ENCODE measurements at regions not wholly inside any gene's neighbourhood (a gene's known extent, or its start where the extent isn't known, plus 50 kb on each side); places are given as distances from the start of the nearest gene placed in this dataset.

DNA sequence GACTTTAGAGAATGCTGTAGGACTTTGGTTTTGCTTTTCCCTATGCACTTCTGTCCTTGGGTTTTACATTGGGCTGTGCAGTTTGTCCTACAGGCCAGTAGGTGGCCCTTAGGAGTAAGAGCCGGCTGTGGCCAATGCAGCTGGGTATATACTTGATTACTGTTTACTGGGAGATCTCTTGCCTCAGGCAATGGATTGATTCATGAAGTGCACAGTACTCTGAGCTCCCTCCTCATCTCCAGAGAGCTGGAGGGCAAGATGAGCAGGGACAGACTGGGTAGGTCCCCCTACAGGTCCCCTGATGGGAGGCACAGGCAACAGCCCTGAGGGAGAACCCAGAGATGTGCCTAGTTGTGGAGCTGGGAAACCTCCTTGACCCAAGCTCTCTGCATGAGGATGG lies 103.8 kb upstream of the QRFPR start:
- in situ Hi-C loops (cut with MboI; ENCODE audit: low sequenced_read_pairs) = loop anchor here (10.0 kb wide), 1 partner anchor 170 kb away; no protein-coding TSS in a partner anchor
- Histone ChIP-seq H3K9me3 (no peaks in the 10 kb centered on the region), H3K27me3 (ENCODE audit: low read depth) (no peaks in the 10 kb centered on the region), H3K4me1 (no peaks in the 10 kb centered on the region), H3K36me3 (replicated peaks) (no peaks in the 10 kb centered on the region), H3K4me3 (no peak overlapping the region)
- DNase-seq (ENCODE audit: low spot score in 2 of 2) = peak; percentile 41 to 46

- Histone ChIP-seq H3K36me3 (replicated peaks) (no peaks in the 10 kb centered on the region), H3K9me3 (no peaks in the 10 kb centered on the region), H3K27me3 (ENCODE audit: low read depth) (no peaks in the 10 kb centered on the region), H3K4me3 (no peak overlapping the region), H3K4me1 (no peaks in the 10 kb centered on the region)
- in situ Hi-C loops (cut with MboI; ENCODE audit: low sequenced_read_pairs) = loop anchor here (10.0 kb wide), 1 partner anchor 175 kb away; no protein-coding TSS in a partner anchor
- DNase-seq (ENCODE audit: low spot score in 2 of 2) = no peak
Measured at GRCh38 chr4:121479808-121480207, 99.0 kb upstream of the QRFPR start.

DNA sequence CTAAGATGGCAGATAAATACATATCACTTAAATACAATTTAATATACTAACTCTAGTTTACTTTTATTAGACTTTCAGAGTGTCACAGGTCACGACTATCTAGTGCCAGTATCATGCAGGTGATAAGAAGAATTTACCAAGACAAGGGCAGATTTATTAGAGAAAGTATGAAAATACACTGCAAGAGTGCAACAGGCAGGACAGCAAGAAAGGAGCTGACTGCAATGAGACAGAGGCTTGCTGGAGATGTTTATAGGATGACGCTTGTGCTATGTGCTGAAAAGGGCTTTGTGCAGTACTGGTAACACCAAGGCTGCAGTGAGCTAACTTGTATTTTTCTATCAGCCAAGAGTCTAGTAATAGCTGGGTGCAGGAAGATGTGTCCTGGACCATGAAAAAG lies 96.7 kb upstream of the QRFPR start:
- Histone ChIP-seq H3K36me3 (replicated peaks) (no peaks in the 10 kb centered on the region), H3K4me1 (no peaks in the 10 kb centered on the region), H3K9me3 (no peaks in the 10 kb centered on the region), H3K27me3 (ENCODE audit: low read depth) (no peaks in the 10 kb centered on the region), H3K4me3 (no peak overlapping the region)
- in situ Hi-C loops (cut with MboI; ENCODE audit: low sequenced_read_pairs) = no loop called here
- no peak for DNase-seq (ENCODE audit: low spot score in 2 of 2)

DNA sequence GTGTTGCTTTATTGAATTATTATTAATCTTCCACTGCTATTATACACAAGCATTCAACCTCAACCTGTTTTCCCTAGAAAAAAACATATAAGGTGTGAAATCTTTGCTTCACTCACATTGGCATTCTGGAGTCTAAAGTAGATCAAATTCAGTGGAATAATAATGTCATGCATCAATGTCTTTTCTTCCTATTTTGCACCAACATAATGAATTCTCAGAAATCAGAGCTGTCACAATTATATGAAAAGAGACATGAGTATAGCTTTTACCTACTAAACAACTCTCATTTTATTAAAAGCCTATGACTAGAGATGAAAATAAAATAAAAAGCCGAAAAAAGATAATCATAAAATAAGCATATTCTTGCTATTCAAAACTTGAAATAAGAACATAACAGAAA lies 96.3 kb upstream of the QRFPR start:
- Histone ChIP-seq H3K27me3 (ENCODE audit: low read depth) (no peaks in the 10 kb centered on the region), H3K4me1 (no peaks in the 10 kb centered on the region), H3K9me3 (no peaks in the 10 kb centered on the region), H3K4me3 (no peak overlapping the region), H3K36me3 (replicated peaks) (no peaks in the 10 kb centered on the region)
- no peak for DNase-seq (ENCODE audit: low spot score in 2 of 2)
- in situ Hi-C loops (cut with MboI; ENCODE audit: low sequenced_read_pairs) = no loop called here

DNA sequence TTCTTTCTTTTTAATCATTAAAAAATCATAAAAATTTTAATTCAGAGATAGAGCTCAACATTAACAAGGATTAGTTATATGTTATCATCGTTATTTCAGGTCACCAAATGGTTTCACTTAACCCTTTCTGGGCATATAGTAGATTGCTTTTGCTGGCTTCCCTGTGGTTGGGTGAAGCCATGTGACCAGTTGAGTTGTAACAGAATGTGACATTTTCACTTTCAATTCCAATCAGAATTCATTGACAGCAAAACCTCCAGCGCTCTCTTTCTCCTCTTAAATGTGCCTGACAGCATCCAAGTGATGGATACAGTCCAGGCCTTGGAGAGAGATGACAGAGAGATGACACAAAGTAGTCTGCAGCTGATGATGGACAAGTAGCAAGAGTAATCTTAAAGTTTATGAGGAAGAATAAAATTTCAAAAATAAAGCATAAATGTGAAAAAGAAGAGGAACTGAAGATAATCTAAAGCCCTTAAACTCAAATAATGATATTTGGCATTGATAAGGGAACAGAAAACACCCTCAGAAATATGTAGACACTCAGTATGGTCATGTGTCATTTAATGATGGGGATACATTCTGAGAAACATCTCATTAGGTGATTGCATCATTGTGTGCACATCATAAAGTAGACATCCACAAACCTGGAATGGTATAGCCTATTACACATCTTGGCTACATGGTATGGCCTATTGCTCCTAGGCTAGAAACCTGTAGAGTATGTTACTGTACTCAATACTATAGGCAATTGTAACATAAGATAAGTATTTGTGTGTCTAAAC lies 92.3 kb upstream of the QRFPR start:
- no peak for DNase-seq (ENCODE audit: low spot score in 2 of 2)
- Histone ChIP-seq H3K36me3 (replicated peaks) (no peaks in the 10 kb centered on the region), H3K27me3 (ENCODE audit: low read depth) (no peaks in the 10 kb centered on the region), H3K4me3 (no peak overlapping the region), H3K4me1 (no peaks in the 10 kb centered on the region), H3K9me3 (no peaks in the 10 kb centered on the region)
- in situ Hi-C loops (cut with MboI; ENCODE audit: low sequenced_read_pairs) = no loop called here

DNA sequence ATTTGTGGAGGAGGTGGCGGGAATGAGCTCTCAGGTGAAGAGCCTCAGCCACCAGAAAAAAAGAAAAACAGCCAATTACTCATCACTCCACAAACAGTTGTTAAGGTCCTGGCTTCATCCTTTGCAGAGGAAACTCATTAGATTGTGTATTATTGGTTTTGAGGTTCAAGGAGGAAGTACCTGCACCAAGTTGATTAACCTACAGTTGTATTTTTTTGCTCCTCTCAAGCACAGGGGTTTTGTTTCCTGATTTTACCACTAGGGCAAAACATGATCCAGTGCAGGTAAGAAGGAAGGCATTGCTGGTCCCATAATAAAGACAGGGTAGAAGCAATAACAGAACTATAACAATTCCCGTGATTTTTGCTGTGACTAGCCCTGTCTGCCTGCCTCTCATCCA lies 84.0 kb upstream of the QRFPR start:
- Histone ChIP-seq H3K4me1 (no peaks in the 10 kb centered on the region), H3K4me3 (no peak overlapping the region), H3K9me3 (no peaks in the 10 kb centered on the region), H3K36me3 (replicated peaks) (no peaks in the 10 kb centered on the region), H3K27me3 (ENCODE audit: low read depth) (peaks cover 3% of the 10 kb centered on the region; the same call in 1 of the 2 replicates)
- in situ Hi-C loops (cut with MboI; ENCODE audit: low sequenced_read_pairs) = no loop called here
- DNase-seq (ENCODE audit: low spot score in 2 of 2) = no peak

GRCh38 chr4:121462660-121463261 lies 81.9 kb upstream of the QRFPR start:
- Histone ChIP-seq H3K27me3 (ENCODE audit: low read depth) (peaks cover 5% of the 10 kb centered on the region; the same call in 1 of the 2 replicates), H3K36me3 (replicated peaks) (no peaks in the 10 kb centered on the region), H3K4me1 (no peaks in the 10 kb centered on the region), H3K9me3 (no peaks in the 10 kb centered on the region), H3K4me3 (no peak overlapping the region)
- DNase-seq (ENCODE audit: low spot score in 2 of 2) = peak; percentile 57 to 68
- in situ Hi-C loops (cut with MboI; ENCODE audit: low sequenced_read_pairs) = no loop called here

DNA sequence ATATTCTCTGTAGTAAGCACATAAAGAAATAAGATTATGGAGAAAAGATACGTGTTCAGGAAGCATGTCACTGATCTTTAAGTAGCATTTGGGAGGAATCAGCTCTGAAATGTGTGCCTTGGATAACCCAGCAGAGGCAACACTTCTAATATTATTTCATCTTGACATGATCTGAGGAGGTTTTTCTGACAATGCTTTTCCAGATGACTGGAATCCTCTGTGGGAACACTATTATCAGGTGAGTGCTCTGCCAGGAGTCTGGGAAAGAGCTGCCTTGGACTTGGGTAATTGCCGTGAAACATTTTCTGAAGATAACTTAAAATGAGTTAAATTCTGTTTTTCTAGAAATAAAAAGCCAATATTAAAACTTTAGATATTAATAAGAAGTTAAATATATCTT lies 78.2 kb upstream of the QRFPR start:
- in situ Hi-C loops (cut with MboI; ENCODE audit: low sequenced_read_pairs) = no loop called here
- Histone ChIP-seq H3K27me3 (ENCODE audit: low read depth) (peaks cover 13% of the 10 kb centered on the region), H3K4me1 (no peaks in the 10 kb centered on the region), H3K36me3 (replicated peaks) (no peaks in the 10 kb centered on the region), H3K9me3 (no peaks in the 10 kb centered on the region), H3K4me3 (no peak overlapping the region)
- no peak for DNase-seq (ENCODE audit: low spot score in 2 of 2)

DNA sequence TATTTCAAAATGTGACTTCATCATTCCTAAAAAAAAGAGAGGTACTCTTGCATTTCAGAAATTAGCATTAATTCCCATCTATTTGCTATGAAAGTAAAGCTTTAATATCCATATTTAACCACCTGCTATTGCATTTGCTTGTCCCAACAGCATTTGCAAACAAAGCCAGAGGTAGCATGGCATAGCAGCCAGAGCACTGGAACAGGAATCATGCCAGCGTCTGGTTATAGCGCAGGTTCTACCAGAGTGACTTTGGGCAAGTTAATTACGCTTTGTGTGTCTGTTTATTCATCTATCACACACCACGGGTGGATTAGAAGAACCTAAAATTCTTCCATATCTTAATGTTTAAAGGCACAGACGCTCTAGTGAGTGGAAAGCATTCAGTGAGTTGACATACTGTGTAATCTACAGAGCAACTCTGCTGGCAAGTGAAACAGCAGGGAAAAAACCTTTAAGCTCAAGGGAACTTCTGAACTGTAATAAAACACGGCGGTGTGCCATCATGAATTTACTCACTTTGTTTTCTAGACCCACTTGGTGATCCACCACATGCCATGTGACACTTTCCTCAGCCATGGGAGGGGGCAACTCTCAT lies 76.6 kb upstream of the QRFPR start:
- H3K36me3 ChIP-seq (replicated peaks) = no peaks in the 10 kb centered on the region
- in situ Hi-C loops (cut with MboI; ENCODE audit: low sequenced_read_pairs) = no loop called here
- H3K27me3 ChIP-seq (ENCODE audit: low read depth) = peaks cover 13% of the 10 kb centered on the region
- H3K9me3 ChIP-seq = no peaks in the 10 kb centered on the region
- no peak for DNase-seq (ENCODE audit: low spot score in 2 of 2)
- no peaks in the 10 kb centered on the region for H3K4me1 ChIP-seq
- H3K4me3 ChIP-seq = no peak overlapping the region

GRCh38 chr4:121455285-121455684 lies 74.5 kb upstream of the QRFPR start:
- no peaks in the 10 kb centered on the region for H3K36me3 ChIP-seq (replicated peaks)
- in situ Hi-C loops (cut with MboI; ENCODE audit: low sequenced_read_pairs) = no loop called here
- no peak for DNase-seq (ENCODE audit: low spot score in 2 of 2)
- no peaks in the 10 kb centered on the region for H3K4me1 ChIP-seq
- no peak overlapping the region for H3K4me3 ChIP-seq
- peaks cover 13% of the 10 kb centered on the region for H3K27me3 ChIP-seq (ENCODE audit: low read depth)
- H3K9me3 ChIP-seq = no peaks in the 10 kb centered on the region

- Histone ChIP-seq H3K4me3 (no peak overlapping the region), H3K9me3 (no peaks in the 10 kb centered on the region), H3K27me3 (ENCODE audit: low read depth) (peaks cover 17% of the 10 kb centered on the region), H3K4me1 (no peaks in the 10 kb centered on the region), H3K36me3 (replicated peaks) (no peaks in the 10 kb centered on the region)
- in situ Hi-C loops (cut with MboI; ENCODE audit: low sequenced_read_pairs) = no loop called here
- DNase-seq (ENCODE audit: low spot score in 2 of 2) = no peak
Measured at GRCh38 chr4:121454251-121454979, 73.6 kb upstream of the QRFPR start.

GRCh38 chr4:121451310-121451709 lies 70.5 kb upstream of the QRFPR start:
- in situ Hi-C loops (cut with MboI; ENCODE audit: low sequenced_read_pairs) = no loop called here

DNA sequence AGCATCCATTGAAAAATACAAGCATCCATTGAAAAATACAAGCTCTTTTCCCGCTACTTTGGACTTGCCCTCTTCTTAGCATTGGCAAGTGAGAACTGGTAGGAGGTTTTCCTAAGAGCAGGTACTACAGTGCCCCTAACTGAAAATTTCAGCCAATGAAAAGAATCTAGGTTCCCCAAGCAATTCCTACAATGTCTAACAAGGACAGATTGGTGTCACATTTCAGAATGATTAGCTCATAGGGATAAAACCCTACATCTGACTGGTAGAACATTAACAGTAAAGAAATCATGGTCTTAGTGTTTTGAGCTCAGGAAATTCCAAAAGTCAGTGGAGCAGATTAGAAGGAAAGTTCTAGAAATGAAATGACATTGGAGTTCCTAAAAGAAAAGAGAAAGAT lies 68.6 kb upstream of the QRFPR start:
- Histone ChIP-seq H3K4me3 (no peak overlapping the region), H3K27me3 (ENCODE audit: low read depth) (peaks cover 4% of the 10 kb centered on the region), H3K9me3 (no peaks in the 10 kb centered on the region), H3K4me1 (no peaks in the 10 kb centered on the region), H3K36me3 (replicated peaks) (no peaks in the 10 kb centered on the region)
- no peak for DNase-seq (ENCODE audit: low spot score in 2 of 2)
- in situ Hi-C loops (cut with MboI; ENCODE audit: low sequenced_read_pairs) = no loop called here

More at GRCh38 chr4:121451310-121451709, 70.5 kb upstream of the QRFPR start:
- no peak for DNase-seq (ENCODE audit: low spot score in 2 of 2)
- no peak overlapping the region for H3K4me3 ChIP-seq
- no peaks in the 10 kb centered on the region for H3K4me1 ChIP-seq
- no peaks in the 10 kb centered on the region for H3K36me3 ChIP-seq (replicated peaks)
- H3K9me3 ChIP-seq = no peaks in the 10 kb centered on the region
- H3K27me3 ChIP-seq (ENCODE audit: low read depth) = peaks cover 7% of the 10 kb centered on the region

GRCh38 chr4:121448231-121448630 lies 67.4 kb upstream of the QRFPR start:
- Histone ChIP-seq H3K27me3 (ENCODE audit: low read depth) (peaks cover 4% of the 10 kb centered on the region), H3K4me3 (no peak overlapping the region), H3K9me3 (no peaks in the 10 kb centered on the region), H3K4me1 (no peaks in the 10 kb centered on the region), H3K36me3 (replicated peaks) (no peaks in the 10 kb centered on the region)
- in situ Hi-C loops (cut with MboI; ENCODE audit: low sequenced_read_pairs) = no loop called here
- DNase-seq (ENCODE audit: low spot score in 2 of 2) = no peak

Measured in HAP-1 (cell line).